GM12891 (cell line): ENCODE measurements at regions not wholly inside any gene's neighbourhood (a gene's known extent, or its start where the extent isn't known, plus 50 kb on each side); places are given as distances from the start of the nearest gene placed in this dataset.

Source experiments
- PAX5 ChIP-seq: IDR thresholded peaks from 2 replicates; pipeline ENCODE4 v1.6.1; 2011; ENCODE audit warnings: low read length, moderate library complexity, mild to moderate bottlenecking; ENCODE audit not compliant: insufficient read depth, severe bottlenecking
- POLR2A ChIP-seq: IDR thresholded peaks from 2 replicates; pipeline ENCODE4 v1.6.1; 2011; ENCODE audit warnings: low read depth, low read length, control low read depth
- POLR2AphosphoS5 ChIP-seq: IDR thresholded peaks from 2 replicates; pipeline ENCODE4 v1.6.1; 2011; ENCODE audit warnings: low read depth, low read length, control low read depth
- POU2F2 ChIP-seq: IDR thresholded peaks from 2 replicates; pipeline ENCODE4 v1.6.1; 2011; ENCODE audit warnings: low read depth, mild to moderate bottlenecking, control low read depth, low read length, moderate library complexity
- SPI1 ChIP-seq: IDR thresholded peaks from 2 replicates; pipeline ENCODE4 v1.6.1; 2011; ENCODE audit warnings: low read depth, low read length, control low read depth
- TAF1 ChIP-seq: IDR thresholded peaks from 2 replicates; pipeline ENCODE4 v1.6.1; 2011; ENCODE audit warnings: low read depth, low read length, control low read depth

DNA sequence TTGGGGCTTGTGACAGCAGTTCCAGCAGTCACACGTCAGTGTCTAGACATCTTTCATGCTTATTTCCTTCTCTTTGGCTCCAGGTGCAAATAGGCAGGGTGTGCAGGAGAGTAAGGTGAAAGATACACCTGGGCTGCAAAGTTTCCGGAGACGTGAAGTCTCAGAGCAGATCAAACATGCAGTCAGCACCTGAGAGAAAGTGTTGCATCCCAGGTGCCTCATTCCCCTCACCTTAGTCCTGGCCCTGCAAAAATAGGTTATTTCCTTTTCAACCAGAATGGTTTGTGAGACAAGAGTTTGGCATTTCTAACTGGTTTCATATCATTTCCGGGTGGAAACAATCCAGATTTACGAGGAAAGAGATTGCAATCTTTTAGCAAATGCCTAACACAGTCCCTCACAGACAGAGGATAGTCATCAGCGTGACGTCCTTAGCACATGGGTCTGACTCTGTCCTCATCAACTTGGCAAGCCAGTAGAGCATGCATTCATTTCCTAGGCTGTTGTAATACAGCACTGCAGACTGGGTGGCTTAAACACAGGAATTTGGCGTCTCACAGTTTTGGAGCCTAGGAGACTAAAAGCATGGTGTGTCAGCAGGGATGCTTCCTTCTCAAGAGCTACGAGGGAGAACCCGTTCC is 58.2 kb upstream of the ARRDC4 start:
- no peak for TF ChIP-seq POLR2AphosphoS5
- TF ChIP-seq TAF1 = no peak
- TF ChIP-seq POLR2A = no peak
- TF ChIP-seq PAX5 = no peak
- no peak for TF ChIP-seq POU2F2
- no peak for TF ChIP-seq SPI1
